ENCODE measurements at regions not wholly inside any gene's neighbourhood (a gene's known extent, or its start where the extent isn't known, plus 50 kb on each side); places are given as distances from the start of the nearest gene placed in this dataset.

- Histone ChIP-seq H3K79me2 (ENCODE audit: insufficient read depth) (no peaks in the 10 kb centered on the region), H3K36me3 (replicated peaks in 1 of 2; ENCODE audit: control insufficient read depth in 1 of 2, insufficient read depth in 2 of 2, low read length in 1 of 2) (no peaks in the 10 kb centered on the region), H3K4me2 (no peak overlapping the region), H3K4me3 (ENCODE audit: low read depth in 2 of 2, low read length in 1 of 2) (no peak overlapping the region), H3F3A (replicated peaks; ENCODE audit: insufficient read depth) (no peaks in the 10 kb centered on the region), H3K27me3 (ENCODE audit: insufficient read depth) (no peaks in the 10 kb centered on the region), H3K9me3 (no peaks in the 10 kb centered on the region), H4K20me1 (ENCODE audit: insufficient read depth) (no peaks in the 10 kb centered on the region), H2AFZ (ENCODE audit: low read depth) (no peak overlapping the region), H3K4me1 (ENCODE audit: control insufficient read depth in 1 of 2, insufficient read depth in 2 of 2, low read depth in 1 of 2, low read length in 1 of 2) (no peaks in the 10 kb centered on the region), H3K27ac (ENCODE audit: low read depth in 2 of 2, low read length in 1 of 2) (no peak overlapping the region), H3K9me2 (no peaks in the 10 kb centered on the region), H3K9ac (no peak overlapping the region)
- WGBS (ENCODE audit: low lambda C conversion rate): 71% methylated on average over 3 of the region's 3 CpGs
- no peak for DNase-seq
- CTCF ChIA-PET: interaction anchor here (0.6 kb wide), 2 partner anchors 16 to 132 kb away, joined by 3 read pairs; no protein-coding TSS in a partner anchor
- POLR2A ChIA-PET: no interaction called here
- TF ChIP-seq TEAD4 (IDR thresholded peaks at IDR 0.05; ENCODE audit: borderline replicate concordance, insufficient read depth) (no peak), USF2 (IDR thresholded peaks at IDR 0.05; ENCODE audit: borderline replicate concordance, low read depth, low read length) (no peak), MAX (IDR thresholded peaks at IDR 0.05; ENCODE audit: low read depth) (no peak), EP300 (IDR thresholded peaks at IDR 0.05; ENCODE audit: borderline replicate concordance in 1 of 2, low read depth in 1 of 2, low read length in 1 of 2) (no peak), RAD21 (IDR thresholded peaks at IDR 0.05; ENCODE audit: low read length) (no peak), YY1 (IDR thresholded peaks at IDR 0.05; ENCODE audit: low read depth) (no peak), NFIC (IDR thresholded peaks at IDR 0.05; ENCODE audit: borderline replicate concordance) (no peak), ELF1 (IDR thresholded peaks at IDR 0.05) (no peak), POLR2AphosphoS5 (IDR thresholded peaks at IDR 0.05; ENCODE audit: low read depth, low read length) (no peak), RFX5 (IDR thresholded peaks at IDR 0.05; ENCODE audit: low read length) (no peak), CTCF (IDR thresholded peaks at IDR 0.05) (no peak)
Observed at GRCh38 chr6:142561511-142562265, 259.9 kb downstream of the ADGRG6 start.

GRCh38 chr6:142562865-142563264 is 261.1 kb downstream of the ADGRG6 start:
- Histone ChIP-seq H3K9ac (no peak overlapping the region), H3K9me2 (no peaks in the 10 kb centered on the region), H3F3A (replicated peaks; ENCODE audit: insufficient read depth) (peaks cover 3% of the 10 kb centered on the region), H3K36me3 (replicated peaks in 1 of 2; ENCODE audit: control insufficient read depth in 1 of 2, insufficient read depth in 2 of 2, low read length in 1 of 2) (no peaks in the 10 kb centered on the region), H2AFZ (ENCODE audit: low read depth) (no peak overlapping the region), H3K27ac (ENCODE audit: low read depth in 2 of 2, low read length in 1 of 2) (no peak overlapping the region), H3K4me3 (ENCODE audit: low read depth in 2 of 2, low read length in 1 of 2) (no peak overlapping the region), H3K79me2 (ENCODE audit: insufficient read depth) (no peaks in the 10 kb centered on the region), H3K27me3 (ENCODE audit: insufficient read depth) (no peaks in the 10 kb centered on the region), H3K9me3 (no peaks in the 10 kb centered on the region), H4K20me1 (ENCODE audit: insufficient read depth) (no peaks in the 10 kb centered on the region), H3K4me2 (no peak overlapping the region), H3K4me1 (ENCODE audit: control insufficient read depth in 1 of 2, insufficient read depth in 2 of 2, low read depth in 1 of 2, low read length in 1 of 2) (no peaks in the 10 kb centered on the region)
- WGBS (ENCODE audit: low lambda C conversion rate): 68% methylated on average over 4 of the region's 4 CpGs
- ChIA-PET POLR2A (no interaction called here), CTCF (interaction anchor here (1.0 kb wide), 1 partner anchor 88 kb away, joined by 3 read pairs; no protein-coding TSS in a partner anchor)
- no peak for DNase-seq
- TF ChIP-seq ZBTB33 (IDR thresholded peaks at IDR 0.05; ENCODE audit: borderline replicate concordance, low read depth): no peak
- TF ChIP-seq TCF12 (IDR thresholded peaks at IDR 0.05): no peak
- TF ChIP-seq FOXM1 (IDR thresholded peaks at IDR 0.05; ENCODE audit: low read depth): no peak
- TF ChIP-seq FOXJ3 (CRISPR knock-in tag; IDR thresholded peaks at IDR 0.05): no peak
- no peak for TF ChIP-seq EZH2phosphoT487 (IDR thresholded peaks at IDR 0.05; ENCODE audit: borderline replicate concordance, low read depth)
- TF ChIP-seq IRF3 (IDR thresholded peaks at IDR 0.05; ENCODE audit: low read depth, low read length): no peak
- no peak for TF ChIP-seq RCOR1 (IDR thresholded peaks at IDR 0.05; ENCODE audit: low read length)
- no peak for TF ChIP-seq MEF2A (IDR thresholded peaks at IDR 0.05; ENCODE audit: borderline replicate concordance, low read depth)
- no peak for TF ChIP-seq NFIC (IDR thresholded peaks at IDR 0.05; ENCODE audit: borderline replicate concordance)
- no peak for TF ChIP-seq POLR2AphosphoS5 (IDR thresholded peaks at IDR 0.05; ENCODE audit: low read depth, low read length)
- TF ChIP-seq TEAD4 (IDR thresholded peaks at IDR 0.05; ENCODE audit: borderline replicate concordance, insufficient read depth): no peak
- no peak for TF ChIP-seq CHD2 (IDR thresholded peaks at IDR 0.05; ENCODE audit: low read length, partially characterized antibody)
- no peak for TF ChIP-seq USF2 (IDR thresholded peaks at IDR 0.05; ENCODE audit: borderline replicate concordance, low read depth, low read length)
- TF ChIP-seq JUND (IDR thresholded peaks at IDR 0.05): no peak

All from SK-N-SH (cell line).